Stimulated activated CD8-positive, alpha-beta memory T cell treated with anti-CD3 and anti-CD28 coated beads, Interleukin-4, amount 100 ng/mL, for 24 hours (primary cell): ENCODE measurements at regions not wholly inside any gene's neighbourhood (a gene's known extent, or its start where the extent isn't known, plus 50 kb on each side); places are given as distances from the start of the nearest gene placed in this dataset.
A peak's percentile ranks its signal among the peaks of the same experiment; 100 is the strongest.

Experiments
- DNase-seq: peaks from one replicate; pipeline ENCODE4 v3.0.0-alpha.2; 2020; ENCODE audit warnings: low read depth

- DNase-seq: no peak
Observed at GRCh38 chr11:64457416-64458010, 98.2 kb upstream of the SLC22A11 start.

GRCh38 chr11:64458997-64459396 is 96.7 kb upstream of the SLC22A11 start:
- DNase-seq: no peak

GRCh38 chr11:64459609-64460008 is 96.1 kb upstream of the SLC22A11 start:
- no peak for DNase-seq

- DNase-seq: no peak
Observed at GRCh38 chr11:64461081-64461480, 94.7 kb upstream of the SLC22A11 start.

- DNase-seq: no peak
Observed at GRCh38 chr11:64466115-64466718, 89.5 kb upstream of the SLC22A11 start.

DNA sequence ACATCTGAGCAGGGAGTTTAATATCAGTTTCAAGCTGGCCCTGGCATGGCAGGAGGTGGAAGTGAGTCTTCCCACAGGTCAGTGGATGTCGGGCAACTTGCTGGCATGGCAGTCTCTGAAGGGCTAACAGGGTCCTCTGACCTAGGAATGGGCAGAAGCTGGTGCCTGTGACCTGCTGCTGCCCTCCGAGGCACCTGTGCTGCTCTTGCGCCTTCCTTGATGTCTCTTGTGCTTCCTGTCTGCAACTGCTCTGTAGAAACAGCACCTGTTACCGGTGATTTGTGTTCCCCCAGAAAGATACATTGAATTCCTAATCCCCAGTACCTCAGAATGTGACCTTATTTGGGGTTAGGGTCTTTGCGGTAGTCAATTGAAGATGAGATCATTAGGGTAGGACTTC is 86.5 kb upstream of the SLC22A11 start:
- DNase-seq: no peak

GRCh38 chr11:64472593-64473455 is 82.9 kb upstream of the SLC22A11 start:
- no peak for DNase-seq

DNA sequence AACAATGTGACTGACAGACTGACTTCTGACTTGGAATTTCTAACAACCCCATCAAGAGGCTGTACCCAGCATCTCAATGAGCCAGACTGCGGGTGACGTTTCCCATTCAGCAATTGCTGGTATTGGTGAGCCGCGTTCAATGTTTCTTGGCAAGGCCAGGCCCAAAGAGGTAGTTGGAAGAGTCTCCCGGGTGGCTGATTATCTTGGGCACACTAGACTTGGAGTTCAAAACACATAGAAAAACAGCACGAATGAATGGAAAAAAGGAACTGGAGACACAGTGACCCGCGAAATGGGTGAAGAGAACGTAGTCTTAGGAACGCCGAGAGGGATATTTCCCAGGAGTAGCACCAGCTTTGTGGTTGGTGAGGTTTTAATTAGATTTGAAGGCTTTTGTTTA is 81.1 kb upstream of the SLC22A11 start:
- DNase-seq: no peak

DNA sequence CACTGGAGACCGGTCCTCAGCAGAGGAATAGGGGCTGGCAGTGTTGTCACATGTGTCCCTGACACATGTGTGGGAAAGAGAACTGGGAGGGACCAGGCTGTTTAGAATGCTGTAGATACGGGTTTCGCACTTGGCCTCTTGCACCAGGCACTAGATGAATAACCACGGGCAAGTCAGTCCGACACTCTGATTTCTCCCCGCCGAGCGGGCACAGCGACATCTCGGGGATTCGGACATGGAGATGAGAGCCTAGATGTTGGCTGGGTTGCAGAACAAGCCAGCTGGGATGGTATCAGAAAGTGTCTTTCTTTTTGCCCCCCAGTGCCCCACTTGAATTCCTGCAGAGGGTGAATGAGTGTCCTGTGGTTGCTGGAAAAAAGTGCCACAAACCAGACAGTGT is 80.6 kb upstream of the SLC22A11 start:
- DNase-seq: no peak

GRCh38 chr11:64476881-64477280 is 78.9 kb upstream of the SLC22A11 start:
- DNase-seq: no peak

GRCh38 chr11:64477675-64478074 is 78.1 kb upstream of the SLC22A11 start:
- no peak for DNase-seq

DNA sequence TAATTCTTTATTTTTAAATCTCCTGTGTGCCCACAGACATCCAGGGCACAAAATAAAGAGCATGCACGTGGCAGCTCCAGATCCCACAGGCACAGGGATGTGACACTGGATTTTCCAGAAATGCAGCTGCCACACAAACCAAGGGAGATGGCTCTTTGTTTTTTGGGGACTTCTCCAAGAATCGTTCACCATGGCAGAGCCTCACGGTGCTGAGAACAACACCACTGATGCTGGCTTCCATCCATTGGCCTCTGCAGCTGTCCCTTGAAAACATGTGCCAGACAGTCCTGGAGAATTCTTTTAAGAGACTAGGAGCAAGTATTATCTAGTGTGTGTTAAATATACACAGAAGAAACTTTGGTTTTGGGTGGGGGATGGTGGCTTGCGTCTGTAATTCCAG is 73.2 kb upstream of the SLC22A11 start:
- DNase-seq: no peak

- DNase-seq: no peak
Observed at GRCh38 chr11:64484191-64485022, 71.3 kb upstream of the SLC22A11 start.

DNA sequence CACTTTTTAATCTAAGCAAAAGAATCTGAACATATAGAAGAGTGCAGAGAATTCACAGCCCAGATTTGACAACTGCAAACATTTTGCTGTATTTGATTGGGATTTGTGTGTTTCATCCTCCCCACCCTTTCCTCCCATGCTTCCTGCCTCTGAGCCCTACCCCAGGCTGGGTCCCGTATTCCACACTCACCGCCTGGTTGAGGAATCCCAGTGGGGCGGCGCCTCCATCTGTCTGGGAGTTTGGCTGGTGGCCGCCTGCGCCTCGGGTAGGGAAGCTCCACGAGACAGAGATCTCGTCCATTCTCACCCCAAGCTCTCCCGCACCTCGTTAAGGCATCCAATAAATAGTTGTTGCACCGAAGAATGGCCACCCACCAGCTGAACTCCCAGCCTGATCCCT is 70.7 kb upstream of the SLC22A11 start:
- DNase-seq: no peak

GRCh38 chr11:64489831-64490441 is 65.8 kb upstream of the SLC22A11 start:
- DNase-seq: peak; percentile 26

DNA sequence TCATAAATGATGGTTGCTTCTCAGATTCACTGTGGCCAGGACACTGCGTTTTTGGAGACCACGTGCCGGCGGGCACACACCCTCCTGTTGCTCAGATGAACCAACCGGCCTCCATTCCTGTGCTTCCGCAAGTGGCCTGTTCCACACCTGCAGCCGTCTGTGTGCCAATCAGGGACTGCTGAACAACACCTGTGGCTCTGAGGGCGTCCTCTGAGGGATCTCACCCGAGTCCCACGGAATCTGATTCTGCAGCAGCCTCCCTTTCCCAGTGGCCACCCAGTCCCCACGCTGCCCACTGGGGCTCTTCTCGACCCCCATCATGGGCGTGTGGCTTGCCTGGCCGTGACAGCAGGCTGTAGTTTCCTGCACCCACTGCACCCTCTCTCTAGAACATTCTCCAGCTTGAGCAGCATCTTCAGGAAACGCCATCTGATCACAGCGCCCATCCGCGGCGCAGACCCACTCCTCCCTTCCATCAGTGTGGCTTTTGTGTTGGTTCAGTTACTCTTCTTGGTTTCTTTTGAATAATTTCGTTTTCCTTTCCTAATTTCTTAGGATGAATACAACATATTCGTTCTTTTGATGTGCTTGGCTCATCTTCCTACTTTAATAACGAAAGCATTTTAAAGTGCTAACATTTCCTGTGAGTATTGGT is 65.1 kb upstream of the SLC22A11 start:
- DNase-seq: no peak

DNA sequence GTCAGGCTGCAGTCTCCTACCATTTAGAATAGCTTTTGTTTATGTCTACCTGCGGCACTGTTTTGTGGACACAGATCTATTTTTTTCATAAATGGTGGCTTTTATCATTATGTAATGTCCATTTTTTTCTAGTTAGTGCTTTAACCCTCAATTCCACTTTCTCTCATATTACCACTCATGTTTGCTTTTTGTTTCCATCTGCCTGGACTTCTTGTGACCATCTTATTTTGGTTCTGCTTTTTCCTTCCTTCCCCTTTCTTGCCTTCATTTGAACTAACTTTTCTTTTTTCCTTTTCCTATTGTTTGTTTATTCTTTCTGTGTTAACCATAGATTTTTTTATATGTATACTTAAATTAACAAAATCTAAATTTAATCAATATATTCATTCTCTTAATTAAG is 63.2 kb upstream of the SLC22A11 start:
- DNase-seq: no peak

GRCh38 chr11:64498136-64498535 is 57.6 kb upstream of the SLC22A11 start:
- DNase-seq: no peak

- no peak for DNase-seq
Observed at GRCh38 chr11:64499261-64500004, 56.3 kb upstream of the SLC22A11 start.

GRCh38 chr11:64500176-64501013 is 55.3 kb upstream of the SLC22A11 start:
- DNase-seq: no peak
